ENCODE measurements at regions not wholly inside any gene's neighbourhood (a gene's known extent, or its start where the extent isn't known, plus 50 kb on each side); places are given as distances from the start of the nearest gene placed in this dataset.

- TF ChIP-seq POLR2AphosphoS5 (IDR thresholded peaks at IDR 0.05): no peak
- TF ChIP-seq EZH2 (IDR thresholded peaks at IDR 0.05; ENCODE audit: borderline replicate concordance, insufficient read depth, low read length, poor library complexity, severe bottlenecking): no peak
These were observed 190.9 kb upstream of the IL12A start (continued) for GRCh38 chr3:159797771-159798170.

- Histone ChIP-seq H3K27me3 (ENCODE audit: insufficient read depth, low read depth, low read length) (no peaks in the 10 kb centered on the region), H2AFZ (ENCODE audit: low read depth, low read length) (no peak overlapping the region), H3K79me2 (replicated peaks; ENCODE audit: insufficient read depth, low read length) (no peaks in the 10 kb centered on the region), H3K9me3 (ENCODE audit: low read length) (no peaks in the 10 kb centered on the region), H3K36me3 (ENCODE audit: insufficient read depth, low read length) (no peaks in the 10 kb centered on the region), H3K4me3 (ENCODE audit: low read length) (no peak overlapping the region), H3K27ac (ENCODE audit: low read length) (no peak overlapping the region), H3F3A (ENCODE audit: insufficient read depth, low read length, poor library complexity, severe bottlenecking) (no peaks in the 10 kb centered on the region), H4K20me1 (ENCODE audit: insufficient read depth) (no peaks in the 10 kb centered on the region), H3K9ac (ENCODE audit: low read length) (no peak overlapping the region), H3K9me2 (ENCODE audit: insufficient read depth, low read length) (no peaks in the 10 kb centered on the region), H3K4me2 (ENCODE audit: low read length) (no peak overlapping the region)
- TF ChIP-seq EP300 (conservative IDR thresholded peaks at IDR 0.05; ENCODE audit: poor library complexity, severe bottlenecking) (no peak), SMC3 (conservative IDR thresholded peaks at IDR 0.05; ENCODE audit: poor library complexity) (no peak), MXI1 (conservative IDR thresholded peaks at IDR 0.05; ENCODE audit: poor library complexity, severe bottlenecking) (no peak), TAF1 (IDR thresholded peaks at IDR 0.05; ENCODE audit: low read depth) (no peak), RAD21 (conservative IDR thresholded peaks at IDR 0.05) (no peak), EZH2 (IDR thresholded peaks at IDR 0.05; ENCODE audit: borderline replicate concordance, insufficient read depth, low read length, poor library complexity, severe bottlenecking) (no peak), POLR2AphosphoS5 (IDR thresholded peaks at IDR 0.05) (no peak)
- TF ChIP-seq, protein P1, sequence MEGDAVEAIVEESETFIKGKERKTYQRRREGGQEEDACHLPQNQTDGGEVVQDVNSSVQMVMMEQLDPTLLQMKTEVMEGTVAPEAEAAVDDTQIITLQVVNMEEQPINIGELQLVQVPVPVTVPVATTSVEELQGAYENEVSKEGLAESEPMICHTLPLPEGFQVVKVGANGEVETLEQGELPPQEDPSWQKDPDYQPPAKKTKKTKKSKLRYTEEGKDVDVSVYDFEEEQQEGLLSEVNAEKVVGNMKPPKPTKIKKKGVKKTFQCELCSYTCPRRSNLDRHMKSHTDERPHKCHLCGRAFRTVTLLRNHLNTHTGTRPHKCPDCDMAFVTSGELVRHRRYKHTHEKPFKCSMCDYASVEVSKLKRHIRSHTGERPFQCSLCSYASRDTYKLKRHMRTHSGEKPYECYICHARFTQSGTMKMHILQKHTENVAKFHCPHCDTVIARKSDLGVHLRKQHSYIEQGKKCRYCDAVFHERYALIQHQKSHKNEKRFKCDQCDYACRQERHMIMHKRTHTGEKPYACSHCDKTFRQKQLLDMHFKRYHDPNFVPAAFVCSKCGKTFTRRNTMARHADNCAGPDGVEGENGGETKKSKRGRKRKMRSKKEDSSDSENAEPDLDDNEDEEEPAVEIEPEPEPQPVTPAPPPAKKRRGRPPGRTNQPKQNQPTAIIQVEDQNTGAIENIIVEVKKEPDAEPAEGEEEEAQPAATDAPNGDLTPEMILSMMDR (IDR thresholded peaks at IDR 0.05; ENCODE audit: poor library complexity, severe bottlenecking): no peak
- TF ChIP-seq, protein P2, sequence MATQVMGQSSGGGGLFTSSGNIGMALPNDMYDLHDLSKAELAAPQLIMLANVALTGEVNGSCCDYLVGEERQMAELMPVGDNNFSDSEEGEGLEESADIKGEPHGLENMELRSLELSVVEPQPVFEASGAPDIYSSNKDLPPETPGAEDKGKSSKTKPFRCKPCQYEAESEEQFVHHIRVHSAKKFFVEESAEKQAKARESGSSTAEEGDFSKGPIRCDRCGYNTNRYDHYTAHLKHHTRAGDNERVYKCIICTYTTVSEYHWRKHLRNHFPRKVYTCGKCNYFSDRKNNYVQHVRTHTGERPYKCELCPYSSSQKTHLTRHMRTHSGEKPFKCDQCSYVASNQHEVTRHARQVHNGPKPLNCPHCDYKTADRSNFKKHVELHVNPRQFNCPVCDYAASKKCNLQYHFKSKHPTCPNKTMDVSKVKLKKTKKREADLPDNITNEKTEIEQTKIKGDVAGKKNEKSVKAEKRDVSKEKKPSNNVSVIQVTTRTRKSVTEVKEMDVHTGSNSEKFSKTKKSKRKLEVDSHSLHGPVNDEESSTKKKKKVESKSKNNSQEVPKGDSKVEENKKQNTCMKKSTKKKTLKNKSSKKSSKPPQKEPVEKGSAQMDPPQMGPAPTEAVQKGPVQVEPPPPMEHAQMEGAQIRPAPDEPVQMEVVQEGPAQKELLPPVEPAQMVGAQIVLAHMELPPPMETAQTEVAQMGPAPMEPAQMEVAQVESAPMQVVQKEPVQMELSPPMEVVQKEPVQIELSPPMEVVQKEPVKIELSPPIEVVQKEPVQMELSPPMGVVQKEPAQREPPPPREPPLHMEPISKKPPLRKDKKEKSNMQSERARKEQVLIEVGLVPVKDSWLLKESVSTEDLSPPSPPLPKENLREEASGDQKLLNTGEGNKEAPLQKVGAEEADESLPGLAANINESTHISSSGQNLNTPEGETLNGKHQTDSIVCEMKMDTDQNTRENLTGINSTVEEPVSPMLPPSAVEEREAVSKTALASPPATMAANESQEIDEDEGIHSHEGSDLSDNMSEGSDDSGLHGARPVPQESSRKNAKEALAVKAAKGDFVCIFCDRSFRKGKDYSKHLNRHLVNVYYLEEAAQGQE (IDR thresholded peaks at IDR 0.05; ENCODE audit: borderline replicate concordance): no peak
These were observed 189.7 kb upstream of the IL12A start for GRCh38 chr3:159798951-159799350.

- no peak overlapping the region for H3K4me3 ChIP-seq (ENCODE audit: low read length)
These were observed 188.0 kb upstream of the IL12A start for GRCh38 chr3:159800434-159801155.

More at GRCh38 chr3:159800434-159801155, 188.0 kb upstream of the IL12A start:
- Histone ChIP-seq H3K36me3 (ENCODE audit: insufficient read depth, low read length) (no peaks in the 10 kb centered on the region), H3K79me2 (replicated peaks; ENCODE audit: insufficient read depth, low read length) (no peaks in the 10 kb centered on the region), H3K27ac (ENCODE audit: low read length) (no peak overlapping the region), H3K9ac (ENCODE audit: low read length) (no peak overlapping the region), H2AFZ (ENCODE audit: low read depth, low read length) (no peak overlapping the region), H3K4me2 (ENCODE audit: low read length) (no peak overlapping the region), H3K27me3 (ENCODE audit: insufficient read depth, low read depth, low read length) (no peaks in the 10 kb centered on the region), H4K20me1 (ENCODE audit: insufficient read depth) (no peaks in the 10 kb centered on the region), H3F3A (ENCODE audit: insufficient read depth, low read length, poor library complexity, severe bottlenecking) (no peaks in the 10 kb centered on the region), H3K9me2 (ENCODE audit: insufficient read depth, low read length) (no peaks in the 10 kb centered on the region), H3K9me3 (ENCODE audit: low read length) (no peaks in the 10 kb centered on the region)
- no peak for TF ChIP-seq EZH2 (IDR thresholded peaks at IDR 0.05; ENCODE audit: borderline replicate concordance, insufficient read depth, low read length, poor library complexity, severe bottlenecking)
- TF ChIP-seq TAF1 (IDR thresholded peaks at IDR 0.05; ENCODE audit: low read depth): no peak
- TF ChIP-seq MXI1 (conservative IDR thresholded peaks at IDR 0.05; ENCODE audit: poor library complexity, severe bottlenecking): no peak
- TF ChIP-seq, protein P2 (IDR thresholded peaks at IDR 0.05; ENCODE audit: borderline replicate concordance): no peak
- TF ChIP-seq, protein P1 (IDR thresholded peaks at IDR 0.05; ENCODE audit: poor library complexity, severe bottlenecking): no peak
- TF ChIP-seq POLR2AphosphoS5 (IDR thresholded peaks at IDR 0.05): no peak
- no peak for TF ChIP-seq RAD21 (conservative IDR thresholded peaks at IDR 0.05)
- TF ChIP-seq SMC3 (conservative IDR thresholded peaks at IDR 0.05; ENCODE audit: poor library complexity): no peak
- TF ChIP-seq EP300 (conservative IDR thresholded peaks at IDR 0.05; ENCODE audit: poor library complexity, severe bottlenecking): no peak

All from neural cell (in vitro differentiated cells).